Urinary bladder (tissue), 3 donors: ENCODE measurements at regions not wholly inside any gene's neighbourhood (a gene's known extent, or its start where the extent isn't known, plus 50 kb on each side); places are given as distances from the start of the nearest gene placed in this dataset.

Experiments
- DNase-seq: peaks from one replicate; pipeline ENCODE4 v3.0.0-alpha.2; 2015; ENCODE audit errors: extremely low spot score
- H3K27ac ChIP-seq: one replicate; pipeline ENCODE4 v1.5.1; 2013; ENCODE audit warnings: low read depth, mild to moderate bottlenecking, moderate library complexity
- H3K36me3 ChIP-seq: one replicate; pipeline ENCODE4 v1.6.1; 2013; ENCODE audit warnings: mild to moderate bottlenecking, moderate library complexity; ENCODE audit not compliant: insufficient read depth
- H3K4me1 ChIP-seq: one replicate; pipeline ENCODE4 v1.6.1; 2013; ENCODE audit warnings: mild to moderate bottlenecking, moderate library complexity; ENCODE audit not compliant: insufficient read depth
- H3K4me3 ChIP-seq: one replicate; pipeline ENCODE4 v1.5.1; 2013; ENCODE audit warnings: low read depth, low read length
- WGBS: extraction: QIAGEN DNeasy Blood & Tissue Kit; methylation state at CpG from one replicate; pipeline ENCODE4 v1.1.7; 2013; 5-methylcytosine and 5-hydroxymethylcytosine counted together
- donor health status: healthy with polysubstance abuse.
- donor health status: healthy.

DNA sequence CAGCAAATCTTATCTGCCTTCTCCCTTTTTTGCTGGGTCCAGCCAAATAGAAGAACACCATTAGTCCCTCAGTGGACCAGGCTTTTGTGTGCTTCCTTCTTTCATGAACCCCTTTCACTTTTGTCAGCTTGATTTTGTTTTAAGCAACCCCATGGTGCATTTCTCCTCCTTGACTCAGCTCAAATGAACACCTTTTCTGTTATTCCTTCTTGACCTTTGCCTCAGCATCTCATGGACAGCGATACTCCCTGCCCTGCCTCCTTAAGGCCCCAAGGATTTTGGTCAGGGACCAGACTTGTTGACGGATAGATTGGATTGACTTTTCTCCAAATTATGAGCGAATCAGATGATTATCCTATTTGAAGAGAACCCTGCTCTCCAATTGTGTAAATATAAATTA lies 356.6 kb upstream of the USP24 start:
- no peak for DNase-seq
- H3K4me1 ChIP-seq: no peaks in the 10 kb centered on the region
- H3K27ac ChIP-seq: no peak overlapping the region
- no peak overlapping the region for H3K4me3 ChIP-seq
- WGBS: 93% methylated on average over 3 of the region's 3 CpGs
- no peaks in the 10 kb centered on the region for H3K36me3 ChIP-seq

DNA sequence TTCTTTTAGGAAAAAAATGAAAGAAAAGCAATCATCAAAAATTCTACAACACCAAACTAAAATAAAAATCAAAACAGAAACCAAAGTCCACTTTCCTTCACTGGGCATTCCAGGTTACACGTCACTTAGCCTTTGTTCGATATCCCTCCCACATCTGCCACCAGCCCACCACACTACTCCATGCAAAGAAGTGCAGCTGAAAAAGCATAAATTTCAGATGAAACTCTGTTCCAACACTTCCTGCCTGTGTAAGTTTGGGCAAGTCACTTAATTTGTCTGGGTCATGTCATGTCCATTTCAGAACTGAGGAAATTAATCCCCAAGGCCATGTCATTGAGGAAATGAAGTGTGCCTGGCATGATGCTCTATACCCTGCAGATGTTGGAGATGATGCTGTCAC lies 354.3 kb upstream of the USP24 start:
- no peak overlapping the region for H3K4me3 ChIP-seq
- H3K36me3 ChIP-seq: no peaks in the 10 kb centered on the region
- H3K4me1 ChIP-seq: no peaks in the 10 kb centered on the region
- H3K27ac ChIP-seq: no peak overlapping the region
- 88% methylated on average over 2 of the region's 2 CpGs for WGBS
- DNase-seq: no peak

DNA sequence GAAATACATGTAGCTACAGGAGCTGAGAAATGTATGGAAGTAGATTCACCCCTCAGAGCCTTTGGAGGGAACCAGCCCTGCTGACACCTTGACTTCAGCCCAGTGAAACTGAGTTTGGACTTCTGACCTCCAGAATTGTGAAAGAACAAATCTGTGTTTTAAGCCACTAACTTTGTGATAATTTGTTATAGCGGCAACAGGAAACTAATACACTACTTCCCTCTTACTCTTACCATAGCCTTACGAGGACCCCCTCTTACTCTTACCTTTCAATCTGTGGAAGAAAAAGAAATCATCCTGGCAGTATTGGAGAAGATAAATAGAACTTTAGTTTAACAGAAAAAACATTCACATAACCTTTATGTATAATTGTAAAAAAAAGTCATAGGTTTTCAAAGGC lies 353.6 kb upstream of the USP24 start:
- WGBS: 93% methylated on average over 2 of the region's 2 CpGs
- no peak for DNase-seq
- Histone ChIP-seq H3K4me1 (no peaks in the 10 kb centered on the region), H3K36me3 (no peaks in the 10 kb centered on the region), H3K4me3 (no peak overlapping the region), H3K27ac (no peak overlapping the region)

DNA sequence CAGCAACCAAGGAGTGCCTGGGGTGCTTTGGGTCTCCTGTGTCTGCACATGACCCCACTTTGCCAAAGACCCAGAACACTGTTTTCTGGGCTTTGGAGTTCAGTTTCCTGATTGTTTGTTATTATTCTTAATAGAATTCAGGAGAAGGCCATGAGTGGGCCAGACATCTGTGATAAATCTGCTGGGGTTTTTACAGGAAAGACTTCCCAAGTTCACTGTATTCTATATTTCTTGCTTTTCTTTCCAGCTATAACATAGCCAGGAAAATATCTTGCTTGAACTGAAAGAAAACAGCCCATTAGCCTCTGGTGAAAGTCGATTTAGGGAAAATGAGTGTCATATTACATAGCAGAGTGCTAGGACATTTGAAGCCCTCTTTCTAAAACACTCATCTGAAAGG lies 345.1 kb upstream of the USP24 start:
- no peak for DNase-seq
- Histone ChIP-seq H3K27ac (no peak overlapping the region), H3K36me3 (no peaks in the 10 kb centered on the region), H3K4me3 (no peak overlapping the region), H3K4me1 (no peaks in the 10 kb centered on the region)
- WGBS: 27% methylated on average over 1 of the region's 1 CpG

DNA sequence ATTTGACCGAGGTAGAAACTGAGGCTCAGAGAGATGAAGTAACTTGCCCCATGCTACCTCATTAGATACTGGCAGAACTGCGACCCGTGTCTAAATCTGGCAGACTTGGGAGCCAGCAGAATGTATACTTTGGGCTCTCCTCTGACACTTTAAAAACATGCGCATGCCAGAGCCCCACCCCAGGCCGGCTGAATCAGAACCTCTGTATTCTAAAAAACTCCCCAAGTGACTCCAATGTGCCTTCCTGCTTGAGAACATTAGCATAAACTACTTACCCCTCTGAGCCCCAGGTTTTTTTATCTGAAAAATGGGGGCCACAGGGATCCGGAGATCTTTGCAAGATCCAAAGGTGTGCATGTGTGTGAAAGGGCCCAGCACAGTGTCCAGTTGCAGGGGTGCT lies 344.7 kb upstream of the USP24 start:
- no peaks in the 10 kb centered on the region for H3K36me3 ChIP-seq
- no peaks in the 10 kb centered on the region for H3K4me1 ChIP-seq
- DNase-seq: no peak
- no peak overlapping the region for H3K4me3 ChIP-seq
- H3K27ac ChIP-seq: no peak overlapping the region
- WGBS: 61% methylated on average over 6 of the region's 6 CpGs

DNA sequence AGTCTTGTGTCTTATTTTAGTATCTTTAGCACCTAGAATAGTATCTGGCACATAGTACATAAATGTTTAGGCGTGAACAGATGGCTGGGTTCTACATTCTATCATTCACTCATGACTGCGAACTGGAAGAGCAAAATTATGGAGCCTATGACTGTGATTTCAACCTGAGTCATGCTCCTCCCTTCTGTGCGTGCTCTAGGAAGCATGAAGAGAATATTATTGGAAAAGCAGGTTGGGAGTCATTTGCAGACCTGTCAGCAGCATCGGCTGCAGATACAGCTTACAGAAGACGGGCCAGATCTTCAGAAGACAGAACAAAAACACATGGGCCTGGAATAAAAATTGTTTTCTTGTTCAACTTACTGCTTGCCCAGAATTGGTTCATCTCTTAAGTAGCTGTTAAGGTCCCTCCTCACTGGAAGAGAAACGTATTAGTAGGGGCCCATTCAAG lies 344.0 kb upstream of the USP24 start:
- 79% methylated on average over 6 of the region's 6 CpGs for WGBS
- DNase-seq: no peak
- no peak overlapping the region for H3K27ac ChIP-seq
- no peaks in the 10 kb centered on the region for H3K36me3 ChIP-seq
- H3K4me1 ChIP-seq: no peaks in the 10 kb centered on the region
- no peak overlapping the region for H3K4me3 ChIP-seq

DNA sequence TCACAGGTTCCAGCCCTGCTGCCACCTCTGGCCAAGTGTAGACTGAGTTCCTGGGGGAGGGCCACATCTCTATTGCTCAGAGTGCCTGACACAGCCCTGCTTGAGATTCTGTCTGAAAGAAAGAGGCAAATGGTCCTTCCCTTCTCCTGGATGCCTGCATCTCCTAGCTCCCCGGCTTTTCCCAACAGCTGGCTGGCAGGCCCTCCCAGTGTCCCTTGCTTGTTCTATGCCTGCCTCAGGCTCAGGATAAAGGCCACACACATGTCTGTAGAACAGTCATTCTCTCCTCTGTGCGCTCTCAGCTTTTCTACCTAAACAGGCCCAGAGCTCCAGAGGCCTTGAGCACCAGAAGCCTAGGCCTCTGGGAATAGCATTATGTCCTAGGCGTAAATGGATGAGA lies 343.4 kb upstream of the USP24 start:
- H3K36me3 ChIP-seq: no peaks in the 10 kb centered on the region
- DNase-seq: no peak
- H3K4me3 ChIP-seq: no peak overlapping the region
- no peaks in the 10 kb centered on the region for H3K4me1 ChIP-seq
- 91% methylated on average over 3 of the region's 3 CpGs for WGBS
- H3K27ac ChIP-seq: no peak overlapping the region

DNA sequence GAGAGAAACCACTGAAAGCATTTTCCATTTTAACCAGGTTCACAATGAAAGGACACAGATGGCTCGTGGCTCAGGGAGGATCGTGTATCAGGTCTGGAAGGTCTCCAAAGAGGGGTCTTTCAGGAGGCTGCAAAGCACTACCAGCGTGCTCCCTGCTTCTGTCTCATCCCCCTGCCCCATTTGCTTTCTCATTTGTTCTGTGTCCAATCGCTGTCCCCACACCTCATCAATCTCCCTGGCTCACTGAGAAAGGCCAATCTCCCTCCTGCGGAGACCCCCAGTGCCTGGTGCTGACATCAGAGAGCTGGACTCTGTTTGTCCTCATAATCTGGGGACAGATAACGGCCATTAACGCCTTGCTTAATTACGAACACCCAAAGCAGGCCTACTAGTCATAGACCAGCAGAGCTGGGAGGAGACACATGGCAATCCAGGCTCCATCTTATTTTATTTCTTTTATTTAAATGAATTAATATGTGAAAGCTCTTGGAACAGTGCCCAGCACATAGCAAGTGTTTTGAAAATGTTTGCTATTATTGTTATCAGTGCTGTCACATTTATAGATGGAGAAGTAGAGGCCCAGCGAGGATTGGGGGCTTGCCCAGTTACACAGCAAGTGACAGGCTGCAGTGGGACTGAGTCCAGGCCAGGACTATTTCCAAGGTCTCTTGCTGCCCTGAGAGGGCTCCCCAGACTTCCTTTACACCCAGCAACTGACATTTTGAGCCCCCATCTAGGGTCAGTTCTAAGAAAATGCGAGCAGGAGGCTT lies 341.0 kb upstream of the USP24 start:
- Histone ChIP-seq H3K27ac (no peak overlapping the region), H3K4me3 (no peak overlapping the region), H3K4me1 (no peaks in the 10 kb centered on the region), H3K36me3 (no peaks in the 10 kb centered on the region)
- peak; percentile 43 for DNase-seq
- WGBS: 86% methylated on average over 10 of the region's 10 CpGs

DNA sequence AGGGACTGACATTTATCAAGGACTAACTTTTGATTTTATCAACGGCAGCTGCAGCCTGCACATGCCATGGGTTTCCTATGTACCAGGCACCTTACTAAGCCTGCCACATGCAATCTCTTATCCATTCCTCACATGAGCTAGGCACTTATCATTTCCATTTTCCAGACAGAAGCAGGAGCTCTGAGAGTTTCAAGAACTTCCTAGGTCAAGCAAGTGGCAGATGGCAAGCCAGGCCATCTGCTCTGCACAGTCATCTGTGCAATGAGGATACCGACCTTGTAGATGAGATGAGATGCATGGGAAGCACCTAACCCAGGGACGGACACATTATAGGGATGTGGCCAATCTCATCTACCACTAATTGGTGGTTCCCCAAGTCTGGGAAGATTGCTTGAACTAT lies 339.4 kb upstream of the USP24 start:
- Histone ChIP-seq H3K27ac (no peak overlapping the region), H3K36me3 (no peaks in the 10 kb centered on the region), H3K4me3 (no peak overlapping the region), H3K4me1 (no peaks in the 10 kb centered on the region)
- WGBS: 98% methylated on average over 3 of the region's 3 CpGs
- DNase-seq: no peak

DNA sequence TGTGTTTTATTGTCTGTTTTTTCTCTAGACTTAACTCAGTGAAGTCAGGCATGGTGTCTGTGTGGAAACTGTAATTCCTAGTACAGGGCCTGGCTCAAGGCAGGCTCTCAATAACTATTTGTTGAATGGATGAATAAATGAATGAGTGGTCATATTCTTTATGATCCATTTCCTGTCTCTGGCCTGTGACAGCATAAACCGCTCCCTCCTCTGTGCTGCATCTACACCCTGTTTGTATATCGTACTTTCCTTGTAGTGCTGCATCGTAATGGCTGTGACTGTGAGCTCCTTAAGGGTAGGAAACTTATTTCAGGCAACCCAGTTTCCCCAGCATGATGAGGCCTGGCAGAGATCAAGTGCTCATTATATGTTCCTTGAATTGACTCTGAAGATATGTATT lies 337.5 kb upstream of the USP24 start:
- Histone ChIP-seq H3K4me1 (no peaks in the 10 kb centered on the region), H3K36me3 (no peaks in the 10 kb centered on the region), H3K27ac (no peak overlapping the region), H3K4me3 (no peak overlapping the region)
- no peak for DNase-seq
- 97% methylated on average over 3 of the region's 3 CpGs for WGBS

DNA sequence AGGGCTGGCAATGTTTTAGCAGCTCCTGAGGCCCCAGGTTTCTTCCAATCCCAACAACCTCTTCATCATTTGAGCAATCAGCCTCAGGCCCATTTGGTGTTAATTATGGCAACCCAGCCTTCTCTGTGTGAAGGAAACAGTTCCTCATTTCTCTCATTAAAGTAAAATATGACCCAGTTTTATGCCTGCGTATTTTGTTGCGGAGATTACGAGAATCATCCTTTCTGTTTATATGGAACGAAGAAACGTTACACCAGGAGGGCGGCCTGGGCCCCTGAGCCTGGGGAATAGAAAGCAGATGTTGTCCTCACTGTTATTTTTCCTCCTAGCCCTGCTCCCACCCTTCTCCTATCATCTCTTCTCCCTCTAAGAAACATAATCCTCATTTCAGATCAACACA lies 332.2 kb upstream of the USP24 start:
- H3K4me1 ChIP-seq: no peaks in the 10 kb centered on the region
- DNase-seq: no peak
- WGBS: 50% methylated on average over 6 of the region's 6 CpGs
- no peak overlapping the region for H3K4me3 ChIP-seq
- H3K27ac ChIP-seq: no peak overlapping the region
- H3K36me3 ChIP-seq: no peaks in the 10 kb centered on the region

DNA sequence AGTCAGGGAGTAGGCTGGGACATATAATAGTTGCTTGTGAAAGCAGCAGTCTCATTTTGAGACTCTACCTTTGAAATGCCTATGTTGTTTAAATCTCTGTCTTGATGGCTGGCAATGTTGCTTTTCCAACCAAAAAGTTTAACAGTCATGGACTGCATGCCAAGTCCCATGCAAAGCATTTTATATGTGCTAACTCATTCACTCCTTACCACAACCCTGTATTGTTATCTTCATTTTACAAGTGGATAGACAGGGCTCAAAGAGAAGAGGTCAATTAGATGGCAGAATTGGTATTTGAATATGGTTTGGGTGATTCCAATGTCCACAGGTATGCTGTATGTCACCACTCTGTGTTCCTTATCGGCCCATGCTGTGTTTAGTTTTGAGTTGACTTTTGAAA lies 331.4 kb upstream of the USP24 start:
- Histone ChIP-seq H3K36me3 (no peaks in the 10 kb centered on the region), H3K4me1 (no peaks in the 10 kb centered on the region), H3K4me3 (no peak overlapping the region), H3K27ac (no peak overlapping the region)
- WGBS: 100% methylated on average over 1 of the region's 1 CpG
- DNase-seq: no peak

DNA sequence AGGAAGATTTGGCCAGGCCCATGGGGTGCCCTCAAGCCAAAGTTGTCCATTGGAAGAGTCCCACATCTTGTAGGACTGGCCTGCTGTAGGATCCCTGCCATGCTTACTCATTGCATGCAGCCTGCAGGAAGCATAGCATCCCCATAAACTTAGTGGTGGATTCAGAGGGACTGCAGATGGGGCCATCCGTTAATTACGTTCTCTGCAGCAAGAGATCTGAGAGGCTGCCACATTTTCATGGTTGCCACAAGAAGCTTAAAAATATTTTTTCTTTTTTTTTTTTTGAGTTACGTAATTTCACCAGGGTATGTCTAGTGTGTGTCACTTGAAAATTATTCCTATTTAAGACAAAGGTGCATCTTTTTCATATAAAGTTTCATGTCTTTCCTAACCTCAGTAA lies 329.7 kb upstream of the USP24 start:
- DNase-seq: no peak
- 95% methylated on average over 3 of the region's 3 CpGs for WGBS
- H3K36me3 ChIP-seq: no peaks in the 10 kb centered on the region
- no peaks in the 10 kb centered on the region for H3K4me1 ChIP-seq
- H3K27ac ChIP-seq: no peak overlapping the region
- H3K4me3 ChIP-seq: no peak overlapping the region

DNA sequence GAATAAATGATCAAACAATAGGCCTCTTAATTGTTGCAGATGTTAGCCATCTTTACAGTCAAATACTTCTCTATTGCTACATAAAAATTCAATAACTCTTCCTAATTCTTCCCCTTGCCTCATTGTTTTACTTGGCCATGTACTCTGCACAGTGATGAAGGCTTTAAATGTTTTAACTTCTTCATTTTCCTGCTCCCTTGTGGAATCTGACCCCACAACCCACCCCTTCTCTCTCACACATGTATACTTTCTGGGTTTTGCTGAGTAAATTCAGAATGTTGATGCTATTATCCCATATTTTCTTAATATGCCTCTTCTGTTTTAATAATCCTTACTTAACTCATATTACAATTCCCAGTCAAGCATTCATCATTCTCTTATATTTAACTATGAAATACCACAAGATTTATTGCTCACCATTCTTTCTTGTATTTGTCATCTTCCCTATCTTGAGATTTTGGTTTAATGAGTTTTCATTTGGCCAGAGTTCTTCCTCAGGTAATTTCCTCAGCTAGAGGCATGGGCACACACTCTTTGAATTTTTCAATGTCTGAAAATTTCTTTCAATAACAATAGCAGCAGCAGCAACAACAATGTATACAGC lies 327.8 kb upstream of the USP24 start:
- H3K4me1 ChIP-seq: no peaks in the 10 kb centered on the region
- H3K4me3 ChIP-seq: no peak overlapping the region
- DNase-seq: no peak
- no peaks in the 10 kb centered on the region for H3K36me3 ChIP-seq
- H3K27ac ChIP-seq: no peak overlapping the region
